OCI-LY3 (cell line): ENCODE measurements at regions not wholly inside any gene's neighbourhood (a gene's known extent, or its start where the extent isn't known, plus 50 kb on each side); places are given as distances from the start of the nearest gene placed in this dataset.

Experiments used
- CTCF ChIP-seq: fragments of 200-600, 300-600 bp; sonication (generic); IDR thresholded peaks from 2 replicates; pipeline ENCODE4 v1.5.1; 2014; ENCODE audit warnings: antibody characterized with exemption, low read length, low read depth
- EZH2phosphoT487 ChIP-seq: fragments of 200-600 bp; shearing (Covaris generic); IDR thresholded peaks from 2 replicates; pipeline ENCODE4 v1.6.1; 2018; ENCODE audit warnings: antibody characterized with exemption, mixed run types, low read depth

GRCh38 chr12:63037746-63038712 is 103.1 kb upstream of the PPM1H start:
- TF ChIP-seq CTCF (no peak), EZH2phosphoT487 (no peak)
